BJ (cell line): ENCODE measurements at regions not wholly inside any gene's neighbourhood (a gene's known extent, or its start where the extent isn't known, plus 50 kb on each side); places are given as distances from the start of the nearest gene placed in this dataset.
A peak's percentile ranks its signal among the peaks of the same experiment; 100 is the strongest.

Experiments
- CTCF ChIA-PET: fragments of 350-600 bp; formaldehyde crosslinking; extraction: SDS; loops from one replicate; lab custom pipeline; 2021; ENCODE audit warnings: antibody characterized with exemption, inconsistent platforms; lab: Yijun Ruan, JAX
- POLR2A ChIA-PET: fragments of 300-600 bp; sonication (Branson Sonifier 250); formaldehyde crosslinking; extraction: SDS; loops from one replicate; lab custom pipeline; 2021; ENCODE audit warnings: antibody characterized with exemption; lab: Charles Lee
- DNase-seq: peaks from one replicate; pipeline ENCODE4 v3.0.0-alpha.2; 2011; ENCODE audit warnings: low read depth
- H3K27me3 ChIP-seq: 2 replicates; pipeline ENCODE4 v1.6.0; 2011; ENCODE audit warnings: low read length; ENCODE audit not compliant: control insufficient read depth, insufficient read depth
- H3K36me3 ChIP-seq: 2 replicates; pipeline ENCODE4 v1.5.1; 2011; ENCODE audit warnings: low read length; ENCODE audit not compliant: control insufficient read depth, insufficient read depth
- H3K4me3 ChIP-seq: 2 replicates; pipeline ENCODE4 v1.5.1; 2011; ENCODE audit warnings: low read depth, mild to moderate bottlenecking, control low read depth, low read length
- CTCF ChIP-seq: IDR thresholded peaks from 2 replicates; pipeline ENCODE4 v1.5.1; 2011; ENCODE audit warnings: low read depth, mild to moderate bottlenecking, control low read depth, inconsistent platforms, low read length, moderate library complexity; ENCODE audit not compliant: insufficient read depth

- TF ChIP-seq CTCF = no peak
- Histone ChIP-seq H3K27me3 (no peaks in the 10 kb centered on the region), H3K36me3 (no peaks in the 10 kb centered on the region), H3K4me3 (no peak overlapping the region)
- no peak for DNase-seq
- POLR2A ChIA-PET = no interaction called here
- CTCF ChIA-PET = interaction anchor here (4.7 kb wide), 1 partner anchor 19 kb away, joined by 17 read pairs; no protein-coding TSS in a partner anchor
These were observed 241.2 kb downstream of the OGFRL1 start for GRCh38 chr6:71529769-71530168.

DNA sequence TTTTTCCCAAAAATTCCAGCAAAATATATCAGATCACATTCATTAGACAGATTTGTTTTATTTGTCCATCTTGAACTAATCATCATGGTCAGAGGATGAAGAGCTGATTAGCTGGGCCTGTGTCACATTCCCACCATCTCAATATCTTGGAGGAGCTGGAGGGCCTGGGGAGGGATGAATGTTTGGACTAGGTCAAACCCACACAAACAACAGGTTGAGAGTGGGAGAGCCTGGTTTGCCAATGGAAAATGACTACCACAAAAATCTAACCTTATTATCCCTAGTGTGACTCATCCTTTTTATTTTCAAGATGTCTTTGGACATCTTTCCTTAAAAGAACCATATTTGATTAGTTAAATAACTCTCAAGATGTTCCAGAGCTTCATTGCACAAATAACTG is 242.4 kb downstream of the OGFRL1 start:
- Histone ChIP-seq H3K4me3 (no peak overlapping the region), H3K27me3 (no peaks in the 10 kb centered on the region), H3K36me3 (no peaks in the 10 kb centered on the region)
- no peak for TF ChIP-seq CTCF
- DNase-seq = peak; percentile 52
- ChIA-PET POLR2A (interaction anchor here (0.6 kb wide), 1 partner anchor 891 kb away, joined by 4 read pairs; no protein-coding TSS in a partner anchor), CTCF (interaction anchor here (1.6 to 4.7 kb wide), 2 partner anchors 13 to 20 kb away, joined by 4 to 17 read pairs; no protein-coding TSS in a partner anchor)

- TF ChIP-seq CTCF = no peak
- ChIA-PET POLR2A (no interaction called here), CTCF (interaction anchor here (1.0 to 4.7 kb wide), 5 partner anchors 14 to 554 kb away, joined by 3 to 17 read pairs (median 4); no protein-coding TSS in a partner anchor)
- DNase-seq = no peak
- Histone ChIP-seq H3K27me3 (no peaks in the 10 kb centered on the region), H3K4me3 (no peak overlapping the region), H3K36me3 (no peaks in the 10 kb centered on the region)
These were observed 243.2 kb downstream of the OGFRL1 start for GRCh38 chr6:71531841-71532240.

DNA sequence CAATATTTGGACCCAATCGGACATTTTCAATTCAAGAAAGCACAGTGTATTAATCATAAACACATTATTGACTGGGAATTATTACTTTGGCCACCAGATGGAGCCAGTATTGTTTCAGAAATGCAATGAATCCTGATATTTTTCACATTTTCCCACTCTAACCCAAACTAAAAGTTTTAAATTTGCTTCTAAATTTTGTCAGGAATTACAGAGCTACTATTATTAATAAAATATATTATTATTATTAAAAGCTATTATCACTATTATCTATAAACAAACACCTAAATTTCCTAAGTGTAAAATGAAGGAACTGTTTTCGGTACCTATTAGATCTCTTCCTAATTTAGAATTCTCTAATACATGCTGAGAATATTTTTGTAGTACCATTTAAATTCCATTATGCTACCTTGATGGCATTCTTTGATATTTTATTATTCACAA is 245.3 kb downstream of the OGFRL1 start:
- H3K27me3 ChIP-seq = no peaks in the 10 kb centered on the region
- CTCF ChIA-PET = no interaction called here
- H3K4me3 ChIP-seq = no peak overlapping the region
- no peak for DNase-seq
- POLR2A ChIA-PET = no interaction called here
- TF ChIP-seq CTCF = peak; percentile 60
- H3K36me3 ChIP-seq = no peaks in the 10 kb centered on the region

- no peak for TF ChIP-seq CTCF
- DNase-seq = no peak
- no peaks in the 10 kb centered on the region for H3K36me3 ChIP-seq
- POLR2A ChIA-PET = no interaction called here
- CTCF ChIA-PET = interaction anchor here (0.6 to 1.1 kb wide), 3 partner anchors 437 to 1794 kb away, joined by 3 read pairs; no protein-coding TSS in a partner anchor
- no peaks in the 10 kb centered on the region for H3K27me3 ChIP-seq
- no peak overlapping the region for H3K4me3 ChIP-seq
These were observed 246.3 kb downstream of the OGFRL1 start for GRCh38 chr6:71534921-71535320.
